Loucy (cell line): ENCODE measurements at regions not wholly inside any gene's neighbourhood (a gene's known extent, or its start where the extent isn't known, plus 50 kb on each side); places are given as distances from the start of the nearest gene placed in this dataset.

ENCODE experiments used
- EZH2phosphoT487 ChIP-seq: fragments of 200-600 bp; IDR thresholded peaks from 2 replicates; pipeline ENCODE4 v1.6.1; 2018; ENCODE audit warnings: antibody characterized with exemption, mild to moderate bottlenecking, moderate library complexity, borderline replicate concordance
- TF ChIP-seq, protein P1 (sequence below): fragments of 200-600 bp; sonication (generic); conservative IDR thresholded peaks from 2 replicates; pipeline ENCODE4 v1.5.1; 2014; ENCODE audit warnings: mild to moderate bottlenecking, antibody characterized with exemption, low read length

DNA sequence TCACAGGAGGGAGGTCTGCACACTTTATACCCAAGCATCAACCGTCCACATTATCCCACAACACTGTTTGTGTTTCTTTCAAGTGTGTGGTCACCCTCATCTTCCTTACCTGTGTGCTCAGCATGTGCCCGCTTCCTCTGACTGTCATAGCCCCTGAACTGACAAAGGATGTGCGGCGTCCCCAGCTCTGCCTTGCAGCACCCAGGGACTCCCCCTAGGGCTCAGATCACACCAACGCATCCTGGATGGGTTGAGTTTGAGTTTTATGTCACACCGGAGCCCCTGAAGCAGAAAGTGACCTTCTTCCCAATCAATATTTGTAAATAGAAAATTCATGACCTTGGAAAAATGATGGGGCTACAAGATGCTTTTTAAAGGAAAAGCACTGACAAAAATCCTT, 770.7 kb upstream of the TMEM132C start:
- TF ChIP-seq, protein P1, sequence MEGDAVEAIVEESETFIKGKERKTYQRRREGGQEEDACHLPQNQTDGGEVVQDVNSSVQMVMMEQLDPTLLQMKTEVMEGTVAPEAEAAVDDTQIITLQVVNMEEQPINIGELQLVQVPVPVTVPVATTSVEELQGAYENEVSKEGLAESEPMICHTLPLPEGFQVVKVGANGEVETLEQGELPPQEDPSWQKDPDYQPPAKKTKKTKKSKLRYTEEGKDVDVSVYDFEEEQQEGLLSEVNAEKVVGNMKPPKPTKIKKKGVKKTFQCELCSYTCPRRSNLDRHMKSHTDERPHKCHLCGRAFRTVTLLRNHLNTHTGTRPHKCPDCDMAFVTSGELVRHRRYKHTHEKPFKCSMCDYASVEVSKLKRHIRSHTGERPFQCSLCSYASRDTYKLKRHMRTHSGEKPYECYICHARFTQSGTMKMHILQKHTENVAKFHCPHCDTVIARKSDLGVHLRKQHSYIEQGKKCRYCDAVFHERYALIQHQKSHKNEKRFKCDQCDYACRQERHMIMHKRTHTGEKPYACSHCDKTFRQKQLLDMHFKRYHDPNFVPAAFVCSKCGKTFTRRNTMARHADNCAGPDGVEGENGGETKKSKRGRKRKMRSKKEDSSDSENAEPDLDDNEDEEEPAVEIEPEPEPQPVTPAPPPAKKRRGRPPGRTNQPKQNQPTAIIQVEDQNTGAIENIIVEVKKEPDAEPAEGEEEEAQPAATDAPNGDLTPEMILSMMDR, result peak; percentile 36; the same call in 1 of the 2 replicates
- no peak for TF ChIP-seq EZH2phosphoT487
